Nucleus accumbens (tissue), 56 donors: ENCODE measurements at regions not wholly inside any gene's neighbourhood (a gene's known extent, or its start where the extent isn't known, plus 50 kb on each side); places are given as distances from the start of the nearest gene placed in this dataset.

ENCODE experiments used
- DNase-seq, 56 donors: peaks; one replicate each; lab custom pipeline; 2025; lab: John Stamatoyannopoulos, UW

DNA sequence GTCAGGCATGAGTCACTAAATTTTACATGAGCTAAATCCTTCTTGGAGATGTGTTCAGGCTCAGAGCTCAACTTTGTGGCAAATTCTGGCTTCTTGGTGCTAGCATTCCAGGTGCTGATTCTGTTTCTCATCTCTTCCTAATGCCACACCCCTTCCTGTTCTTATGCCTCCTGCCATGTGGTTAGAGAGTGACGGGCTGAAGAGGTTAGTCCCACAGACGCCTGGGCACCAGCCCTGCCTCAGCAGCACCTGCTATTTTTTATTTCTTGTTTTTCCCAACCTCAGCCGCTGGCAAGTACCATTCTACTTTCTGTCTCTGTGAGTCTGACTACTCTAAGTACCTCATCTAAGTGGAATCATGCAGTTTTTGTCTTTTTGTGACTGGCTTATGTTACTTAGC, 329.5 kb downstream of the KCNRG start:
- DNase-seq = no peak

DNA sequence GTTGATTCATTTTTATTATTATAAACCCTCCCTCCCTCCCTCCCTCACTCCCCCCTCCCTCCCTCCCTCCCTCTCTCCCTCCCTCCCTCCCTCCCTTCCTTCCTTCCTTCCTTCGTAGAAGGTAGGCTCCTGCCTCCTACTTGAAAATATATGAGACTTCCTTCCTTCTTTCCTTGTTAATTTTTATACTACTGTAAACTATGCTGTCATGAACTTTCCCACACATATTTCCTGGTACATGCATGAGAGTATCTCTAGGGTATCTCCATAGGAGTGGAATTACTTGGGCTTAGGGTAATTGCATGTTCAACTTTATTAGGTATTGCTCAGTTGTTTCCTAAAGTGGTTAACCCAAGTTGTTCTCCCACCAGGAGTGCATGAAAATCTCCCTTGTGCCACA, 330.6 kb downstream of the KCNRG start:
- DNase-seq = no peak

DNA sequence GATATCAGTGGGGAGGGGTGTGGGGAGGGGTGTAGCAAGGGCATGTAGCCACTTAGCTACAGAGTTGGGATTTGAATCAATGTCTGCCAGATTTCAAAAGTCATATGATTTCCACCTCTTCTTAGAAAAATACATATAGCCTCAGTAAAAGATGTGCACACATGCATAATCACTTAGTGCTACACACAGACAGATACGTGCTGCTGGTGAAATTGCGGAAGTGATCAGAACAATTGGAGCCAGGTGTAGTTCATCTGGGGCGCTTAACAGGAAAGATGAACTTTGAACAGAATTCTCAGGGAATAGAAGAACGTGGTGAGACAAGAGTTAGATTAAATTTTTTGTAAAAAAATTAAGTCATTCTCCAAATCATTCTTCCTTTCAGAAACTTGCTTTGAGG, 333.1 kb downstream of the KCNRG start:
- no peak for DNase-seq

DNA sequence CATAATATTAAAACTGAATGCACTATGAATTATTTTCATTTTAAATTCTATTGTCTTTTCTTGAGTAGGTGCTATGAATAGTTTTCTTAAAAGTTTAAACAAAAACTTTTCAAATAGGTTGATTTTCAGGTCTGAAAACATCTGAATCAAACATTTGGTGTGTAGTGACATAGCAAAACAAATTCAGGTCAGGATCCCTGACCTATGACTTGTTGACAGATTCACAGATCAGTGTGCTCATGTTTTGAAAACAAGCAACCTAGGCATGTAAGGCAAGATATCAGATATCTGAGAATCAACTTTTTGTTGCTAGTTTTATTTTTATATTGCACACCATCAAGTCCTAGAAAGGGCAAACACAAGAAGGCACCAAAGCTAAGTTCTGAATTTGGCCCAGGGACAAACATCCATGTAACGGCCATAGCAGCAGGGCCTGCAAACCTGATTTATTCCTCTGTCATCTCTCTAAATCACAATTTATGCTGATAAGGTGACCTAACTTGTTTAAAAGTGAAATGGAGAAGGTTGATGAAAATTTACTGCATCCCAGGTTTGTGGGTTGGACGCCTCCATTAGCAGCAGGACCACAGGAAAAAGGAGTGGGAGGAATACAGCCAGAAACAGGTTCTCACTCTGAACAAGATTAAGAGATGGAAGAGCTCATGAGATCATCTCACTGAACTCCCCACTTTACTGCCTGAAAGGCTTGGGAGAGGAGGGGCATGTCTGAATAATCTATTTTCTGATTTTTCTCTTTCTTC, 337.7 kb downstream of the KCNRG start:
- no peak for DNase-seq

DNA sequence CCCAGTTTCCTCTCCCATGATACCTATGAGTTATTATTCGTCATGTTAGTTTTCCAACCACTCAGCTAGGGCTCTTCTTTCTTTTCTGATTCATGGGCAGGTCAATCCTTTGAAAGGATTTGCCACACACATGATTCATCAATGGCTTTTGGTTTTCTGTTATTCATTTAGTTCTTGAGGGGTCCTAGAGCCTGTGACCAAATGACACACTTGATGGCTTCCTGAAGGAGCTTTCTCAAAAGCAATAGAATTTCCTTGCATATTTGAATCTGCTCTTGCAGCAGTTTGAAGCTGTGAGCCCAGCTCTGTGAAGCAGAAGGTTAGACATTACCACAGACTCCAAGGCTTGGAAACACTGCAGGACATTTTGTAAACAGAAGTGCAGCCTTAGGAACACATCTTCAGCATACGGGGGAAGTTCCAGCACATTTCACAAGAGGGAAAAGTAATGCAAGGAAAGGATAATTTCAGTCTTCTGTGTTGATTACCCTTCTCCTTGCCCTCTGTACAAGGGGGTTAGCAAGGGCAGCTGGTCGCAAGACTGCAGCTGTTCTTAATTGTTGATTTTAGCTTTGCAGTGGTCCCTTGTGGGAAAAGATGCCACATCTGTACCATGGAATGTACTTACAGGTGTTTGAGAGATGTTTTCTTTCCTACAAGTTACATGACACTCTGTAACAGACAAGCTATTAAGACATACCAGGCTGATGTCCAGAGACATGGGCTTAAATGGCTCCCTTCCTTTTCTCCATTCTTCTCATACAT, 338.6 kb downstream of the KCNRG start:
- DNase-seq = no peak

GRCh38 chr13:50355797-50356196, 340.6 kb downstream of the KCNRG start:
- DNase-seq = no peak

DNA sequence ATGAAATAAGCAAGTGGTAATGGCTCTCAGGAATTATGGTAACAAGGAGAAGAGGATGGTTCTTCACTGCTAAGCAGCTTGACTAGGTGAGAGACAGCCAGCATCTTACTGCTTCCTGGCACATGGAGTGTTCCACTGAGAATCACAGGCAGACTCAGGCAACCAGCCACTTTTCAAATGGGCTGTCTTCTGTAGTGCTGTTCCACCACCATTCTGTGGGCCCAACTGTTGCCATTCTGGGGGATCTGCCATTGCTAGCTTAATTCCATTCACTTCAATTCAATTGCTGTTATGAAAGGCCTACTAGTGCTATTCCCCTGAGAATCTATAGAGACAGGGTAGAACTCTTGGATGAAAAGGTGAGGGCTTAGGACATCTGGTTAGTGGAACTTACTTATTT, 341.9 kb downstream of the KCNRG start:
- no peak for DNase-seq

DNA sequence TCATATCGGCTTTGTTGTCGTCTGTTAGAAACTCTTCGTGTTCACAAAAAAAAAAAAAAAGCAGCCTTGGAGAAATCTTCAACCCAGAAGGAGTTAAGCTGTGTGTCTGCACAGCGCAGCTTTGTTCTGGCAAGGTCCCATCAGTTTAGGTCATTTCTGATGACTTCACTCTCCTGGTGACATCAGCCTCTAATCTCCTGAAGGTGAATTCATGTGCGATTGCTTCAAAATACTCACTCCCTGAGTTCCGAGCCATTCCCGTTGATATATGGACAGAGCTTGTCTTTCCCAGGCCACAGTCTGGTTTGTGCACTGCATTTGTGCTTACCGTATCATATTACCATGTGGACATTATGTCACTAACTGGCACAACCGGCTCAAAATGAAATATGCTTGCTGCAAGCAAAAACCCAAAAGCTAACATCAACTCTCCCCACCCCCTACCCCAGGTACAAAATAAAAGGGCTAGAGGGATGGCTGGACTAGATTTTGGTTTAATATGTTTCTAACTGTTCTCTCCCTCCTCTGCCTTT, 342.4 kb downstream of the KCNRG start:
- DNase-seq = peak in 10 of 56 donors; percentile 3 to 34 (median 13)

- DNase-seq = peak in 13 of 56 donors; percentile 2 to 32 (median 14)
These were observed 343.2 kb downstream of the KCNRG start for GRCh38 chr13:50358231-50359040.

DNA sequence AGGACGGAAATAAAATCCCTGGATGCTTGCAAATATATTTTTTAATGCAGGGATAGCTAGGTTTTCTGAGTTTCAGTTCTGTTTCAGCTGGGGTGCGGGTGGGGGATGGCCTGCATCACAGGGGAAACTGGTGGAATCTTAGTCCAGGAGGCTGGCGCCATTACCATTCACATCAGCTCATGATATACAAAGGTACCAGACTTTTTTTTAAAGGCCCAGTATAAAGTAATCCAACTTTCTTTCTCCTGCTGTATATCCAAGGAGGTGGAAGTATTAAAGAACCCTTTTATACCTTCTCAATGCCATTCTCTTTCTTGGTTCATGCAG, 343.8 kb downstream of the KCNRG start:
- peak in 1 of 56 donors; percentile 8 for DNase-seq

DNA sequence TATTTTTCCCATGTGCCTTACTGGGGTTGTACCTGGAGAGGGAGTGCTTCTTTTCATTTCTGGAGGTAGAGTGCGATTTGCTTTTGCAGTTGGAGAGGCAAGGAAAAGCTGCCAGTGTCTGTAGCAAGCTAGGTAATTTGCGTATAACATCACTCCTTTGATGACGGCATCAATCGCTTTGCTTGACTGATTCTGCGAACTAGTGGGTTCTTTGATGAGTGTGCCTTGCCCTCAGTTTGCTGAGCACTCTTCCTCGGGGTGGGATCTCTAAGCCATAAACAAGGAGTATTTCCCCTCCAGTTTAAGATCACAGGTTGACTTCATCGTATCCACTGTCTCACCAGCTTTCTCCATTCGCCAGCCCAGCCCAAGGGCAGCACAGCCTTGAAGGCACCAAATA, 344.5 kb downstream of the KCNRG start:
- no peak for DNase-seq

- no peak for DNase-seq
These were observed 345.4 kb downstream of the KCNRG start for GRCh38 chr13:50360637-50361036.

DNA sequence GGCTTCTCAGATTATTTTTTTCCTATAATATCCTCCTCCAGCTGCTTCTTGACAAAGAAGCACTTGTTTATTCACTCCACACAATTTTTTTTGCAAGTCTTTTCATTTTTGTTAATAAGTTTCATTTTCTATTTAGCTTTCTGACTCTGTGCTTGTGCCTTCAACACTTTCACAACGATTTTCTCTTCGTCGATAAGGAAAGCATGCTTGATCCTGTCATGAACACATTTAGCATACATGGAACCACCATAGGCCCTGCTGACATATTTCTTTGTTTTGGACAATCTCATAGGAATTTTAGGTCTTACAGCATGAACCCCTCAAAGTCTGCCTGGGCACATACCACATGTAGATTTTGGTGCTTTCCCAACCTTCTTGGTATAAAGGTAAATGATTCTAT, 346.0 kb downstream of the KCNRG start:
- DNase-seq = no peak

DNA sequence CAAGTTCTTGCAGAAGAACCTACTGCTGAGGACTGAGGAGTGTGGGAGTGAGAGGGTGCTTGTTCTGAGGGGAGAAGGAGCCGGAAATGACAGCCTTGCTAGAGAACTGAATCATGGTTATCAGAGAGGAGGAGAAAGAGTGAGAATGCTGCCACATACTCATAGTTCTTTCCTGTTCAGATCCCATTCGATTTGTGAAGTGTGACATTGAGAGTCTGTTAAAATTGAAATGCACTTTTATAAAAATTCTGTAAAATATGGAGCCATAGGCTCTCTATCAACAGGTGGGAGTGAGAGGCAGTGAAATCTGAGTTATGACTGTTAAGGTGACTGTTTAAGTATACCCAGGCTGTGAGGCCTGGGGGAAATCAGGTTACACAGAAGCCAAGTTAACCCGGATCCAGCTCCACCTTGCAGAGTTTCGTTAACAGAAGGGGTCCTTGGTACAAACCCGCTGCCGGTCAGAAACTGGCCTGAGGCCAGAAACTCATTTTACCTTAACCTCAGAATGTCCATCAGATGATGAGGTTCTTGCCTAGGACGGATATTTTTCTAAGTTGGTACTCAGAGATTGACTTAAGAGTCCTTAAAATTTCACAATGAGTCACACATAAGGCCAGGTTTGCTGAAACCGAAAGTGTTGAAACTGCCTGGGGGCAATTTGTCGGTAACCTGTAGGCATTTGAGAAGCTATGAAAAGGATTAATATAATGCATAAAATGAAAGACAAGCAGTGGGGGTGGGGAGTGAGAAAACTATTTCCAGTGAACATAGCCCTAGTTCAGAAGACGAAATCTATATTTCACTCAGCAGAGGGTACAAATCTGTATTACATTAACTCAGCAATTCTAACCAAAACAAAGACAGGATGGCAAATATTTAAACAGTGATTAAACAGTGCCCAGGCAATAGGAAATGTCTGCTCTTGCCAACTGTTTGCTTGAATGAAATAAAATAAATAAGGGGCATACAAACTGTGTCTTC, 350.5 kb downstream of the KCNRG start:
- DNase-seq = no peak

DNA sequence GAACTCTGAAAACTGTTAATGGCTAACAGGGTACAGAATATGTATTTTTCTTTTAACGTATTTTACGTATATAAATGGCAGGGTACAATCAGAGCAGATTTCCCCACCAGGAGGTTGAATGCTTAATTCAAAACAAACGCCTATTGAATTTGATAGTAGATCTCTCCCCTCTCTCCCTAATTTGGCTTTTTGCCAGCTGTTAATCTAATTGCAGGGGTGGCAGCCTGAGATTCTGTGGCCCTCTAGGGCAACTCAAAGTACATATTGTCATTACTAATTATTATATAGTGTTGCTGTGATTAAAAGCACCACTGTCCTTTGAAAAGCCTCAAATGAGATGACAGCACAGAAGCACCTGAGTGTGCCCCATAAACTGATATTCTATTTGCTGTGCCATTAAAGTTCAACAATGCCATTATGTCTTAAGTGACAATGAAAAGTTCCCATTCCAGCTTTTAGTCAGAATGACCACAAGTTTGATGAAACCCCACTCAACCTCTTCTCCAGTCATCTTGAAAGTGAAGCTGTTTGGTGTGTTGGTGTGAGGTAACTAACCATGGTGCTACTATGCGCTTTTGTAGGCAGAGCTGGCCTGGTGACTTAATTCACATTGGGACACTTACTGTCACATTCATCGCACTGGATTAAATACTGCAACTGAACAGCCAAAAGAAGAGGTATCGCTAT, 351.4 kb downstream of the KCNRG start:
- DNase-seq = no peak

GRCh38 chr13:50369646-50370045, 354.4 kb downstream of the KCNRG start:
- no peak for DNase-seq

- DNase-seq = peak in 2 of 56 donors; percentile 2 to 4
These were observed 355.2 kb downstream of the KCNRG start for GRCh38 chr13:50370303-50370950.

DNA sequence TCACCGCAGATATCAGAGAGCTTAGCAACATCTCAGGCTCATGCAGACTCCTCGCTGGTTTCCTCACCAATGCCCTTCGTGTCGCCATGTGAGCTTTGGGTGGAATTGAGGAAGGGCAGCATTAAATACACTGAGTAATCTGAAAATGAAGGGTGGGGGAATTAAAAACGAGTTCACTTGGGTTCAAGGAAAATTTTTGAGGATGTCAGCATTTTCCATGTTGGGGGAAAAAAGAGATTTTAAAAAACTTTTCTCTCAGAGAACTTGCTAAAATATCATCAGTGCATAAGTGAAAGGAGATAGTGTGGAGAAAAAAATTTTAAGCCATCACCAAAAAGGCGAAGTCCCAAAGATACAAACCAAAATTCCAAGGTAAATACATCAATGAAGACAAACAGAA, 359.3 kb downstream of the KCNRG start:
- DNase-seq = no peak

DNA sequence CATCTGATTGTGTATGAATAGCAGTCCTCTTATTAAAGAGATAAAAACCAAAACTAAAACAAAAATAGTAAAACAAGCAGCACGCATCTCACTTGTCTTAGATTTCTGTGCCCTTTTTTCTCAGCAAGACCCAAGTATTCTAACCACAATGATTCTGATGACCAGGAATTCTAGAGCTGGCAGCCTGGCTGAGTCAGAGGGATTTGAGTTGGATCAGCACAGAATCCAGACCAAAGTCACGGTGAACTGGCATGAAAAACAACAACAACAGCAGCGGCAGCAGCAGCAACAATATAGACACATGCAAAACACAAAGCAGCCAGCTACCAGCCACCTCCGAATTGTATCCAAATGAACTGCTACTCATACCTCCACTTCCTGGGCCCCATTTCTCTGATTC, 360.5 kb downstream of the KCNRG start:
- no peak for DNase-seq
